Upper lobe of left lung (tissue), 6 donors: ENCODE measurements at regions not wholly inside any gene's neighbourhood (a gene's known extent, or its start where the extent isn't known, plus 50 kb on each side); places are given as distances from the start of the nearest gene placed in this dataset.

ENCODE experiments used
- ATAC-seq, 2 donors: fragments of 200-7000 bp; cut with Tn5 transposase; one replicate each; pipeline ENCODE4 v1.9.1; 2022; ENCODE audit warnings: mild to moderate bottlenecking in 2 of 2, moderate library complexity in 2 of 2; ENCODE audit not compliant: low FRiP score in 2 of 2
- DNase-seq, 2 donors: peaks; one replicate each; pipeline ENCODE4 v3.0.0-alpha.2; 2019 to 2020
- H3K27ac ChIP-seq, 4 donors: fragments of 200-600 bp; sonication (generic); one replicate each; pipeline ENCODE4 v1.5.1; 2016 to 2019
- H3K27me3 ChIP-seq, 4 donors: fragments of 200-600 bp; sonication (generic); one replicate each; pipeline ENCODE4 v1.5.1; 2017 to 2019
- H3K36me3 ChIP-seq, 4 donors: fragments of 200-600 bp; sonication (generic); one replicate each; pipeline ENCODE4 v1.5.1; 2016 to 2019
- H3K4me1 ChIP-seq, 4 donors: fragments of 200-600 bp; sonication (generic); one replicate each; pipeline ENCODE4 v1.5.1; 2018 to 2019
- H3K4me3 ChIP-seq, 4 donors: fragments of 200-600 bp; sonication (generic); one replicate each; pipeline ENCODE4 v1.5.1; 2017 to 2019; ENCODE audit warnings: mild to moderate bottlenecking in 2 of 4, moderate library complexity in 1 of 4
- H3K9me3 ChIP-seq, 4 donors: fragments of 200-600 bp; sonication (generic); one replicate each; pipeline ENCODE4 v1.5.1; 2018 to 2019
- EP300 ChIP-seq, 4 donors: sonication (generic); formaldehyde crosslinking; IDR thresholded peaks; one replicate each; pipeline ENCODE4 v1.5.1; 2017; ENCODE audit warnings: antibody characterized with exemption in 4 of 4, control low read depth in 2 of 4
- POLR2A ChIP-seq, 4 donors: fragments of 450-650 bp; IDR thresholded peaks; one replicate each; pipeline ENCODE4 v1.5.1; 2016 to 2017; ENCODE audit warnings: antibody characterized with exemption in 4 of 4, mild to moderate bottlenecking in 2 of 4
- POLR2AphosphoS5 ChIP-seq, 2 donors: sonication (generic); formaldehyde crosslinking; IDR thresholded peaks; one replicate each; pipeline ENCODE4 v1.5.1; 2017; ENCODE audit warnings: antibody characterized with exemption in 2 of 2
- WGBS, 2 donors: methylation state at CpG; one replicate each; pipeline ENCODE4 v1.1.5; 2017 to 2018; 5-methylcytosine and 5-hydroxymethylcytosine counted together
- TF ChIP-seq, protein P1 (sequence below), 6 experiments: fragments of 450-650 bp in 4 of 6; fragments of 200-600 bp in 2 of 6; sonication (generic) in 2 of 6; IDR thresholded peaks; one replicate each; pipeline ENCODE4 v1.5.1; 2016 to 2019; ENCODE audit warnings: antibody characterized with exemption in 6 of 6
- donor health status: DM: no; HTN: no; CAD: no; lungs with moderate emphysema.
- donor health status: DM: no; HTN: yes; CAD: no; lungs with severe emphysema.

DNA sequence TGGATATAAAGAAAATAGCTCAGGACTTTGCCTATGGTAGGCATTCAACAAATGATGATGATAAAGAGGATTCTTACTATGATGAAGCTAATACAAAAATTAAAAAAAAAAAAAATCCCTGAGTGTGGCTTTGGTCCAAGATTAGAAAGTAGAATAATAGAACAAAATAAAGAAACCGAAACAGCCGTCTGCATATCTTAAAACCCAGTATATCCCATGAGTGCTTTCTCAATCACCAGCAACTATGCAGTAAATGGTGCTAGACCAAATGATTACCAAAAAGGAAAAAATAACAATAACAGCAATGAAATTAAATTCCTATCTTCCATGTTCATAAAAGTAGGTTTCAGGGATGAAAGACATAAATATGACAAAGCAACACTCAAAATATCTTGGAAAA, 59.3 kb upstream of the DCC start:
- TF ChIP-seq POLR2AphosphoS5 (IDR thresholded peaks at IDR 0.05) = no peak
- WGBS, 2 donors = 88% methylated on average over 2 of the region's 2 CpGs
- Histone ChIP-seq H3K27me3 (no peaks in the 10 kb centered on the region), H3K27ac (no peak overlapping the region), H3K4me3 (no peak overlapping the region), H3K36me3 (no peaks in the 10 kb centered on the region), H3K9me3 (no peaks in the 10 kb centered on the region), H3K4me1 (no peaks in the 10 kb centered on the region)
- ATAC-seq (no peak), DNase-seq (no peak)

DNA sequence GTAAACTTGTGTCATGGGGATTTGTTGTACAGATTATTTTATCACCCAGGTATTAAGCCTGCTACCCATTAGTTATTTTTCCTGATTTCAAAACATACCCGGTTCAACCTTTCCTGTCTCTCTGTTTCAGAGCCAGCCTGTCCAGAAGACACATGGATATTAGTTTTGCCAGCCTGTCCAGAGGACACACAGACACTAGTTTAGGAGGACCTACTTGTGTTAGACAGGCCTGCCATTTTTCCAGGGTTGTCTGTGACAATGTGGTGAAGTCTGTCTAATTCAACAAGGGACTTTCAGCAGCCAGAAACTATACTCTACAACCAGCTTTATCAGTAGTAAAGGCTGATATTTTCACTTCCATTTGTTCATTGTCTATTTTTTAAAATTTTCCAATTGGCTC, 56.1 kb upstream of the DCC start:
- no peak for DNase-seq
- Histone ChIP-seq H3K36me3 (no peaks in the 10 kb centered on the region), H3K27me3 (no peaks in the 10 kb centered on the region), H3K27ac (no peak overlapping the region), H3K9me3 (no peaks in the 10 kb centered on the region), H3K4me1 (no peaks in the 10 kb centered on the region), H3K4me3 (no peak overlapping the region)
- TF ChIP-seq, protein P1, sequence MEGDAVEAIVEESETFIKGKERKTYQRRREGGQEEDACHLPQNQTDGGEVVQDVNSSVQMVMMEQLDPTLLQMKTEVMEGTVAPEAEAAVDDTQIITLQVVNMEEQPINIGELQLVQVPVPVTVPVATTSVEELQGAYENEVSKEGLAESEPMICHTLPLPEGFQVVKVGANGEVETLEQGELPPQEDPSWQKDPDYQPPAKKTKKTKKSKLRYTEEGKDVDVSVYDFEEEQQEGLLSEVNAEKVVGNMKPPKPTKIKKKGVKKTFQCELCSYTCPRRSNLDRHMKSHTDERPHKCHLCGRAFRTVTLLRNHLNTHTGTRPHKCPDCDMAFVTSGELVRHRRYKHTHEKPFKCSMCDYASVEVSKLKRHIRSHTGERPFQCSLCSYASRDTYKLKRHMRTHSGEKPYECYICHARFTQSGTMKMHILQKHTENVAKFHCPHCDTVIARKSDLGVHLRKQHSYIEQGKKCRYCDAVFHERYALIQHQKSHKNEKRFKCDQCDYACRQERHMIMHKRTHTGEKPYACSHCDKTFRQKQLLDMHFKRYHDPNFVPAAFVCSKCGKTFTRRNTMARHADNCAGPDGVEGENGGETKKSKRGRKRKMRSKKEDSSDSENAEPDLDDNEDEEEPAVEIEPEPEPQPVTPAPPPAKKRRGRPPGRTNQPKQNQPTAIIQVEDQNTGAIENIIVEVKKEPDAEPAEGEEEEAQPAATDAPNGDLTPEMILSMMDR (IDR thresholded peaks at IDR 0.05) = no peak
- no peak for TF ChIP-seq POLR2AphosphoS5 (IDR thresholded peaks at IDR 0.05)
- no peak for TF ChIP-seq POLR2A (IDR thresholded peaks at IDR 0.05)
- no peak for TF ChIP-seq EP300 (IDR thresholded peaks at IDR 0.05)
- no peak for ATAC-seq
- 57% methylated on average over 1 of the region's 1 CpG for WGBS, 2 donors

DNA sequence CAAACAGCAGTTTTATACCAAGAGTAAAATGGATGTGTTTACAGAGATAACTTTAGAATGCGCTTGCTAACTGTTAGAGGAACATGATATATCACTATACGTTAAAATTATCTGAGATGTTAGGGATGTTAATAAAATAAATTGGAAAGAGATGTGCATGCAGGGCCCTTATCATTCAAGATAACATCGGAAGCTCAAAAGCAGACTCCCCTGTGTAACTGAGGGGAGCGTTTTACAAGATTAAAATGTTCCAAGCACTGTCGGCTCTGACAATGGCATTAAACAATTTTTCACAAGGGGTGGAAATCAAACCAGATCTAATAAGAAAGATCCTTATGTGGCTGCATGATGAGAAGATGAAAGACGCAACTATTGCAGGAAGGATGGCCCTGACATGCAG, 53.3 kb upstream of the DCC start:
- ATAC-seq (no peak), DNase-seq (no peak)
- Histone ChIP-seq H3K27me3 (no peaks in the 10 kb centered on the region), H3K9me3 (no peaks in the 10 kb centered on the region), H3K27ac (no peak overlapping the region), H3K36me3 (no peaks in the 10 kb centered on the region), H3K4me1 (no peaks in the 10 kb centered on the region), H3K4me3 (no peak overlapping the region)
- TF ChIP-seq POLR2A (IDR thresholded peaks at IDR 0.05) = no peak
- TF ChIP-seq POLR2AphosphoS5 (IDR thresholded peaks at IDR 0.05) = no peak
- no peak for TF ChIP-seq EP300 (IDR thresholded peaks at IDR 0.05)
- TF ChIP-seq, protein P1 (IDR thresholded peaks at IDR 0.05) = no peak
- 53 to 68% methylated on average over 6 of the region's 6 CpGs for whole genome bisulfite sequencing, 2 donors

DNA sequence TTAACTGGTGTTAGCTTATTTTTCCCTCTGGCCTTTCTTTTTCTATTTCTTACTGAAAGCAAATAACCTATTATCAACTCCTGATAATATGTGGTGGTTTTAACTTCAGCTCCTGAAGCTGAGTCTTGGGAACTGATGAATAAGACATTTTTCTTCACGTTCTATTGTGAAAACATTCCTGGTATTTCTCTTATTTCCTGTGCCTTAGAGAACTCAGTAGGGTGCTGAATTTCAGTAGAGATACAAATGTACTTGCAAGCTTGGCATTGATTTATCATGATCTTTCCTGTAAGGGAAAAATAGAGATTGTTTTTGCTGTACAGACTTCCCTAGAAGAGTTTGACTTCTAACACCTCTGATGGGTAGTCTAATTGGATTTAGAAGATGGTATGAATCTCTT, 52.8 kb upstream of the DCC start:
- Histone ChIP-seq H3K4me1 (no peaks in the 10 kb centered on the region), H3K36me3 (no peaks in the 10 kb centered on the region), H3K27ac (no peak overlapping the region), H3K27me3 (no peaks in the 10 kb centered on the region), H3K4me3 (no peak overlapping the region), H3K9me3 (no peaks in the 10 kb centered on the region)
- ATAC-seq = no peak
- no peak for DNase-seq
- TF ChIP-seq POLR2A (IDR thresholded peaks at IDR 0.05) = no peak
- TF ChIP-seq EP300 (IDR thresholded peaks at IDR 0.05) = no peak
- no peak for TF ChIP-seq POLR2AphosphoS5 (IDR thresholded peaks at IDR 0.05)
- TF ChIP-seq, protein P1 (IDR thresholded peaks at IDR 0.05) = no peak
- 17% methylated on average over 1 of the region's 1 CpG for WGBS, 2 donors

DNA sequence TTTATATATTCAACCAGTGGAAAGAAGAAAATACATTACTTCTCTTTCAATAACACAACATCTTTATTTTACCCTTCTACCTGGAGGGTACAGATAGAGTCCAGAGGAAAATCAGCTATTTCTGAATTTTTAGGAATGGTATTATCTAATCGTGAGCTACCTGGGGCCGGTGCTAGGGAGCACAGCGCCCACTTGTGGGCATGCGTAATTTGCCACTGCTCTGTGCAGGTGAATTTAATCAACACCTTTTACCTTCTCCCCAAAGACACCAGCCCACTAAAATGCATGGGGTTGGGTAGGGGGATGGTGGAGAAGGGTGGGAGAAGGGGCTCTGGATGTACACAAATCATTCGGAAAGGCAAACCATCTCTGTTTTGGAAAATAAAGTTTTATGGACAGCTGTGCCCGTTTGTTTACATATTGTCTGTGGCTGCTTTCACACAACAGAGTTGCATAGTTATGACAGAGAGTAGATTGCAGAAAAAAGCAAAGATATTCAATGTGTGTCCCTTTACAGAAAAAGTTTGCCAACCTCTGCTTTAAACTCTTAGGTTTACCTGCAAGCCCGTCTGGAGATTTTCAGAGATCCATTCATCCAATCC, 51.5 kb upstream of the DCC start:
- Histone ChIP-seq H3K27ac (no peak overlapping the region), H3K36me3 (no peaks in the 10 kb centered on the region), H3K9me3 (no peaks in the 10 kb centered on the region), H3K27me3 (no peaks in the 10 kb centered on the region), H3K4me3 (no peak overlapping the region), H3K4me1 (no peaks in the 10 kb centered on the region)
- TF ChIP-seq POLR2AphosphoS5 (IDR thresholded peaks at IDR 0.05) (no peak), POLR2A (IDR thresholded peaks at IDR 0.05) (no peak), EP300 (IDR thresholded peaks at IDR 0.05) (no peak)
- TF ChIP-seq, protein P1 (IDR thresholded peaks at IDR 0.05) = peak in 5 of 6 experiments; percentile 15 to 49 (median 38)
- ATAC-seq (peak in 1 of 2 donors; percentile 49), DNase-seq (peak in 1 of 2 donors; percentile 31)
- 30 to 38% methylated on average over 7 of the region's 7 CpGs for WGBS, 2 donors
